Stimulated activated CD4-positive, alpha-beta T cell treated with anti-CD3 and anti-CD28 coated beads, TNF-alpha, amount 100 ng/mL, for 48 hours (primary cell): ENCODE measurements at regions not wholly inside any gene's neighbourhood (a gene's known extent, or its start where the extent isn't known, plus 50 kb on each side); places are given as distances from the start of the nearest gene placed in this dataset.
"Not testable (repeated sequence)": the region's sequence is repeated elsewhere in the genome, so short reads cannot be mapped to it uniquely, and the experiment has no call there.

Experiments used
- DNase-seq, 3 donors: peaks; one replicate each; pipeline ENCODE4 v3.0.0-alpha.2; 2020; ENCODE audit warnings: low read depth in 3 of 3

DNA sequence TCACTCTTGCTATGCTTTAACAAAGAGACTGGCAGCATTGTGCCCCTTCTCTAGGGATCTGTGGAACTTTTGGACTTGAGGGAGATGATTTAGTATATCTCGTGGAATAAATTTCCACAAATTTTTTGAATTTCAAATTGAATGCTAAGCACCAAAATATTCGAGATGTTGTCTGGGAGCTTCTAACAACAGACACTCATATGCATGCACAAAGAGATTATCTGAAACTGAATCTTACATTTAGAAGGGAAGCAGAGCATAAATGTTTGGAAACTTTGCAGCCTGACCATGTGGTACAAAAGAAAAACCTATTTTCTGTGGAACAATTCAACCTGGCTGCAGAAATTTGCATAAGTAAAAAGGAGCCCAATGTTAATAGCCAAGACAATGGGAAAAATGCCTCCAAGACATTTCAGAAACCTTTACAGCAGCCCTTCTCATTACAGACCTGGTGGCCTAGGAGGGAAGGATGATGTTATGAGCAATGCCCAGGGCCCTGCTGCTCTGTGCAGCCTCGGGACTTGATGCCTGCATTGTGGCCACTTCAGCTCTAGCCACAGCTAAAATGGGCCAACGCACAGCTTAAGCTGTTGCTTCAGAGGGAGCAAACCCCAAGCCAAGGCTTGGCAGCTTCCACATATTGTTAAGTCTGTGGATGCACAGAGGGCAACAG lies 285.8 kb upstream of the FAM174A start:
- no peak for DNase-seq

DNA sequence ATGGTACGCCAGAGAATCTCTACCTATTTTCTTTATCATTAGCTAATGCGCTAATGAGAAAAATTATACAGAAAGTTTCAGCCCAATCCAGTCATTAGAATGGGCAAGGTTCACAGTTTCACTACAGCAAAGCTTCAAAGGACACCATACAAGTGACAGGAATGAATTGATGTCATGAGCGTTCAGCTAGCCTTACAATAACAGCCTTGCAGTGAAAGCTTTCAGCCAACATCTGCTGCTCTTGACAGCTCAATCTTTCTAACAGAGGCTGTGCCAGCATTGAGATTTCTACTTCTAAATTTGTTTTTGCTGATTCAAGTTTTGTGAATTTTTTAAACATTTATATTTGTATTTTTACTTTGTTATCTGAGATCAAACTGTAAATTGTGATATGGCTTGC lies 302.4 kb upstream of the FAM174A start:
- no peak for DNase-seq

DNA sequence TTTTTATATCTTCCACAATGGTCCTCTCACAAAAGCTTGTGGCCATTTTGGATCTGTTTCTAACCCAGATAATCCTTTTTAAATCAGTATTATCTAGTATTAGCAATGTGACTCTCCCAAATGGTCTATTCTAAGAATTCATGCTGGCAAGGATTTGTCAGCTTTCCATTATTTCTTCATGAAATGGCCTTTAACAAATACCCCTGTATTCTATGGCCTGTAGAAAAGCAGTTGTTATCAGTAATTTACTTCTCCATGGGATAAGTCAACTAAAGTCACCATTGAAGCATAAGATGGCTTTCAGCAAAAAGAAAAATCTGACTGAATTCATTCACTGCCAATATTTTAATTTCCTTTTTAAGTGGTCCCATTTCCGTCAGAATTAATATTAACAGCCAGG lies 346.4 kb upstream of the FAM174A start:
- no peak for DNase-seq

DNA sequence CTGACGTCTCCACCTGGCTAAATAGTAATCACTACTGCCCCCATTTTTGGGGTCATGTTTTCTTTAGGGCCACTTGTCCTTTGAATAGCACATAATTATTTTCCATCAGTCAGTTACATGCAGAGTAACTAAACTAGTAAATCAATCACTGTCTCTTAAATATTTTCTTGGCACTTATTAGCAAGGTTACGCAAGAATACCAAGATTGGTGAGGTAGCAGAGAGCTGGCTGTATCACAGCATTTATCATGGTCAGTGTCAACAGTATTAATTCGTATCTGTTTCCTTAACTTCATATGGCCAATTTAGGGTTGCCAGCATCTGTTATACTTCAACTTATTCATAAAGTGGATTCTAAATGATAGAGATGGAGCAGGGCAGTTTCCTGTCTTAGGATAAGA lies 346.8 kb upstream of the FAM174A start:
- no peak for DNase-seq

DNA sequence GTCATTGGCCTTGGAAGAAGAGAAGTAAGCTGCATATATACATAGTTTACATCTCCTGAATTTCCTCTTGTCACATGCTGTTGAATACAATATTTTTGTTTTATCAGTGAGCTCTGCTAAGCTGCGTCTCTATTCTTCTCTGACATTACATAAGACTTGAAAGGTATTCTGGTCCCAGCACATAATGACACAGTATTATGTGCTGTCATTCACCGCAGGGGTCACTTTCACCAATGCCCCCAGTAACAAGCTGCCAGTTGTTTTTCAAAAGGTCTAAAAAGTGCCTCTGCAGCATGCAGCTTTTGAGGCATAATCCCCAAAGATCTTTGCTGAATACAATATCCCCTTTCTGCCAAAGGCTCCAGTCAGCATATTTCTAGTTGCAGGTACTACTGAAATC lies 349.0 kb upstream of the FAM174A start:
- DNase-seq = no peak

DNA sequence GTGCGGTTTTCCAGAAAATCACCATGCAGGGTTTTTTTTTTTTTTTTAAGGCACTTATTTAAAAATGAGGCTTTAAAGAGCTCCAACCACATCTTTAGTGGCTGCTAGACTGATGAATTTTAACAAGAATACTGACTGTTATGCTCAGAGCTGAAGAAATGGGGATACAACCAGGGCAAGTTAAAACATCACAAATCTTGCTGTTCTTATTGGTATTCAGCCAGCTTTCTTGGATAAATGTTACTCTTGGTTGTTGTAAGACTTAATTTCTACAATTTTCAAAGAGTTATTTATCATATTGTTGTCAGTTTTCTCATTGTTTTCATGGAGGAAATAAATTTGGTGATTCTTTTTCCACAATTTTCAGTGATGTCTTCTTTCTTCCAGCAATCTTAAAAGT lies 352.8 kb upstream of the FAM174A start:
- no peak for DNase-seq

DNA sequence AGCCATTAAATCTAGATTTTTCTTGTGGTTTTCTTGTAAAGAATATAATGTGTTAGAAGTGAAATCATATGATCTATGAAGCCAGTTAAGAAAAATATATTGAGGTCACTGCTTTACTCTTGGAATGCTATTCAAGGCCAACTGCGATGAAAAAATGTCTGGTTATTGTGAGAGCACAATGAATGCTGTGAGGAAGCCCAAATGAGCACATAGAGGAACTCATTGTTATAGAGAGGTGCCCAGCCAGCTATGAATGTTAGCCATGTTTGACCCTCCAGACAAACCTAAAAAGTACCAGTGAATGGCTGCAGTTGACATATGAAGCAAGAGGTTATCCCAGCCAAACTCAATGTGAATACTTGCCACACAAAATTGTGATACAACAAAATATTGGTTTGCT lies 359.8 kb upstream of the FAM174A start:
- no peak for DNase-seq

DNA sequence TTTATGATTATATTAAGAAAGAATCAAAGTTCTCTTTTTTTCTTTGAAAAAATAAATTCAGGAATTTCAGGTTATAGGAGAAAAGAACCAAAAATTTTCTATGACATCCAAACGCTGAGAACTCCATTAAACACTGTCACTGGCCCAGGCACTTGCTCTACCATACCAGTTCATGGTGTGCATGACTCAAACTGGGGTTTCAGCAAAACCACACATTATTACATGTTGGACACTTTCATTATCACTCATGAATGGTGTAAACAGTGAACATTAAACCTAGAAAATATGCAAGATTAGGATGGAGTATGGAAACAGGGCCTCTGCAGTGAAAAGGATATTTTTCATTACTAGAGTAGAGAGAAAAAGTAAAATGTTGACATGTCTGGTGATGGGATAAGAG lies 369.9 kb upstream of the FAM174A start:
- no peak for DNase-seq

DNA sequence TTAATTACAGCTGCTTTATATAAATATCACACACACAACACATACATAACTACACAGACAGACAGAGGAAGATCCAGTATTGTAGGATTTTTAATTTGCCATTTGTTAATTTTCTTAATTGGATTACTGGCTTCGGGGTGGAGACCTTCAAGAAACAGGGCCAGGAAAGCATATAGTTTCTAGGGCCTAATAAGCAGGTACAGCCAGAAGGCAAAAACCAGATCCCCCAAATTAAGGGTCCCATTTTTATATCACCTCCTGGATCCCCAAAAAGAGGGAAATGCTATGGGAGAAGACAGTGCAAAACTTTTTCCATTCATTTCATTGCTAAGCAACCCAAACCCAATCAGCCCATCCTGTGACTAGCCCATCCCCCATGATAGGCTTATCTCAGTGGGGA lies 373.3 kb upstream of the FAM174A start:
- no peak for DNase-seq

DNA sequence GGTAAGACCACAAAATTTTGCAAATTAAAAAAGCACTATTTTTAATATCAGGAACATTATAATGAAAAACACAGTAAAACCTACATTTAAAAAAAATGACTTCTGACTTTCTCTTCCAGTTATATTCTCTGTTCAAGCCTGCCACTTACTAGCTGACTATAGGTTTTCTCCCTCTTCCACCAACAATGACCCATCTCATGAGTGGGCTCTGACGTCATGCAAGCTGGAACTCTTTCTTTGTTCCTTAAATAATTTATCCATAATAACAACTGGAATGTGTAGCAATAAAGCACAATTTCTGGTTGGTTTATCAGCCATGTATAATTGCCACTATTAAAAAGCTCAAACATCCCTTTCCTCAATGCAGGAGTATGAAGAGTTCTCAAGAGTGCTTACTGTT lies 378.1 kb upstream of the FAM174A start:
- DNase-seq = no peak

DNA sequence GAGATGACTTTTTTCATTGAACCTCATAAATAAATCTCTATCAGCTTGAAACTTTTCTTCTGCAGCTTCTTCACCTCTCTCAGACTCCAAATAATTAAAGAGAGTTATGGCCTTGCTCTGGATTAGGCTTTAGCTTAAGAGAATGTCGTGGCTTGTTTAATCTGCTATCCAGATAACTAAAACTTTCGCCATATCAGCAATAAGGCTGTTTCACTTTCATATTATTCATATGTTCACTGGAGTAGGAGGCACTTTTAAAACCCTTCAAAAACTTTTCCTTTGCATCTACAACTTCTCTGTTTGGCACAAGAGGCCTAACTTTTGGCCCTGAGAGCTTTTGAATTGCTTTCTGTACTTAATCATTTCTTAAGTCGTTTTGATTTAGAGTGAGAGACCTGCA lies 386.9 kb upstream of the FAM174A start:
- DNase-seq = no peak

DNA sequence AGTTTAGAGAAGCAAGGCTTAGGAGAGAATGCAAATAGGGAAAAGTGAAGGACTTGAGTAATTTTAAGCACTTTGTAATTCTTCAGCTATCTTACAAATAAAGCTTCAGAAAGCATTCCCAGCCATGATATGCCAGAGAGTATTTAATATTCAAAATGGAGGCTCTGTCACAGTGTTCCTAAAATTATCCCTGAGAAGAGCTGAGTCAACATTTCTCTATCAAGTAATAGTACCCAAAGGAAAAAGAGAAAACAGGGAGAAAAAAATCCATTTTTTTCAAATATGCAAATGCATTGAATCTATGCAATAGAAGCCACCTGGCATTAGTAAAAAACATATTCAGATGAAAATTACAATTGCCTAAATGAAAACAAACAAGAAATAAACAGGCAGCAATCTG lies 392.6 kb upstream of the FAM174A start:
- no peak for DNase-seq

DNA sequence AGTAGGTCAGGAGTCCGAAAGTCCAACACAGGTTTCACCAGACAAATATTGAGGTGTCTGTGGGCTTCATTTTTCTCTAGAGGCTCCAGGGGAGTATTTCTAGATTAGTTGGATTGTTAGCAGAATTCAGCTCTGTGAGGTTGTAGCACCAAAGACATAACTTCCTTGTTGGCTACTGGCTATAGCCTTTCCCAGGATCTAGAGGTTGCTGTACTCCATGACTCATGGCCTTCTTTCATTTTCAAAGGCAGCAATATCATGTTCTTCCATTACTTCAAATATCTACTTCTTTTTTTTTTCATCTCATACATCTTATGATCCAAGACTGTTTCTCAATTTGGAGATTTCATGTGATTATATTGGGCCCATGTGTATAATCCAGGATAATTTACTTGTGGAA lies 404.0 kb upstream of the FAM174A start:
- DNase-seq = no peak

DNA sequence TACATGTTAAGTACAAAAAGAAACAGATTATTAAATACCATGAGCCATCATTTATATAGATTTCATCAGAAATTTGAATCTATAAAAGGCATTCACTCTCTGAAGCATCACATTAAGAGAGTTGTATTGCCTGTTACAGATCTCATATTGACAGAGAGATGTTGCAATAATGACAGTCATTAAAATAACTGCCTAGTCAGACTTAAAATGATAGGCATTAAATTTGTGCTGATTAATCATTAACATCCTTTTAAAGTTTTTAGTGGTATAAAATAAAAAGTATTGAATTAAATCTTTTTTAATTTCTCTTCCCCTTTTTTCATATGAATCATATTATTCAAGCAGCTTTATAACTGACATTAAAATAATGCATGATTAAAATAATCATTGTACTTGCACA lies 404.9 kb upstream of the FAM174A start:
- no peak for DNase-seq

DNA sequence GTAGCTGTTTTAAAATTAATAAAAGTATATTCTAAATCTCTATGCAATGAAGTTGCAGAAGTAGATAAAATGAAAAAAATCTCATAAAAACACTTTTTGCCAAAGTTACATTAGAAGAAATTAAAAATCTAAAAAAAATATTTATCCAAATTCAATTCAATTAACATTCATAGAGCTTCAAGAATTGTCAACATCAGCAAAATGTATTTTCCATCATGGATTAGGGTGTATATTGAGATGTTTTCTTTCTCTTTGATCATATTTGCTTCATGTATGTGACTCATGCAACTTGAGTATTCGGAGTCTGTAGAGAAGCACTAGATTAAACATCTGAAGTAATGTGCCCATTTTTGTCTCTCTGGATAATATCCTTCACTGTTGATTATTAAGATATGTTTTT lies 415.3 kb upstream of the FAM174A start:
- no peak for DNase-seq

DNA sequence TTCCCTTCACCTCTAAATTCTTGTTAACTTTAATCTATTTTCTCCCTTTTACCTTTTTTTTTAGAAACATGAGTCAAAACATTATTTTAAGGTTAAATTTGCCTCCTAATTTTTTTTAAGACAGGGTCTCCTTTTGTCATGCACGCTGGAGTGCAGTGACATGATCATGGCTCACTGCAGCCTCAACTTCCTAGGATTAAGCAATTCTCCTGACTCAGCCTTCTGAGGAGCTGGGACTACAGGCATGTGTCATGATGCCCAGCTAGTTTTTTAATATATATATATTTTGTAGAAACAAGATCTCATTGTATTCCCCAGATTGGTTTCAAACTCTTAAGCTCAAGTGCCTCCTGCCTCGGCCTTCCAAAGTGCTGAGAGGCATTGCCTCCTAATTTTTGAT lies 424.7 kb upstream of the FAM174A start:
- no peak for DNase-seq

DNA sequence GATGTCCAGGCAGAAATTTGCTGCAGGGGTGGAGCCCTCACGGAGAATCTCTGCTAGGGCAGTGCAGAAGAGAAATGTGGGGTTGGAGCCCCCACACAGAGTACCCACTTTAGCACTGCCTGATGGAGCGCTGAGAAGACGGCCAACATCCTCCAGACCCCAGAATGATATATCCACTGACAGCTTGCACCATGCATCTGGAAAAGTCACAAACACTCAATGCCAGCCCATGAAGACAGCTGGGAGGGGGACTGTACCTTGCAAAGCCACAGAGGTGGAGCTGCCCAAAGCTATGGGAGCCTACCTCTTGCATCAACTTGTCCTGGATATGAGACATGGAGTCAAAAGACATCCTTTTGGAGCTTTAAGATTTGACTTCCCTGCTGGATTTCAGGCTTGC lies 426.3 kb upstream of the FAM174A start:
- no peak for DNase-seq

DNA sequence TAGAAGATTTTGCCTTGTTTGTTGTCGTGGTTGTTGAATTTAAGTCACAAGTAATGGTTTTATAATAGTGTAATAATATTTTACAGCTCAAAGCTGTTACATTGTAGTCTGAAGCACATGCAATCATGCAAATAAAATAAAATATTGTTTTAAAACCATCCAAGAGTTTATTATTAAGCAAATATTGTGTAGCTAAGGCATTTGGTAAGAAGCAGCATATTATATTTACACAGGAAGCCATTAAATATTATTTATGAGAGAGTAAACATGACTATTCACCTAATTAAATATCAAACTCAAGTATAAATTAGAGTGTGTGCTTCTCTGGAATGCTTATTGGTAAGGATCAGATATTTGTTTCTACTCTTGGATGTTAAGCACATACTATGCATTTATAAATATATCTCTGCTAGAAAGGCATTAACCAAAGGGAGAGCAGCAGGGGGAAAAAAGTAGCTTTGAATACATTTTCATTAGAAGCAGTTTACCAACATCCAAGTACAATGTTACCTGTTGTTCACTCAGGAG lies 431.5 kb upstream of the FAM174A start:
- not testable (repeated sequence) for DNase-seq

DNA sequence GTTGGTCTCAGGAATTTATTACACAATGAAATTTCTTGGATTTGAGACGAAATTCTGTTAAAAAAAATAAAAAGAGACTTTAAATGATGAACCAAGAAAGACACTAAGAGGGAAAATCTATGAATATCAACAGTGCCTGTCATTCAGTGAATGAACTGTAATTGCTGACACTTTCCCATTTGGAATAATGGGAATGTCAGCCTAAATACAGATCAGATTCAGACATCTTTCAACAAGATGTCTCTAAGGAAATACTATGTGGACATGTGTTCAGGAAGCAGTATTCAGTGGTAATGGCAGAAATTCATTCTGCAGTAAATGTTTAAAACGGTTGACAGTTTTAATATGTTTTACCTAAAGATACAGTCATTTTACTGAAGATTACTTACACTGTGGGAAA lies 433.7 kb upstream of the FAM174A start:
- DNase-seq = not testable (repeated sequence)

DNA sequence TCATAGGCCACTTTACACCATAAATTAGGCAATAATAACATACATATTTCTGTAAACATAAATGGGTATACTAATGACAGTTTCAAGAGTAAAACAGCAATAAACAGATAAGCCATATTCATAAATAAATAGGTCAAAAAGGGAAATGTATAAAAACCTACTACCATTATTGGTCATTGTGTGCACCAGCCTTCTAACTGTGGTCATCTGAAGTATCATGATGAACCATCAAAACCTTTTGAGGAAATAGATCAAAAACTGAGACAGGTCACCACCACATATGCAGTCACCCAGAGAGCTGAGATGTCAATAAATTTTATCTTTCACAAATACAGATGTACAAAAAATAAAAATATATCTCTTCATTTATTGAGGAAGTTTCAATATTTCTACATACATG lies 438.8 kb upstream of the FAM174A start:
- not testable (repeated sequence) for DNase-seq

DNA sequence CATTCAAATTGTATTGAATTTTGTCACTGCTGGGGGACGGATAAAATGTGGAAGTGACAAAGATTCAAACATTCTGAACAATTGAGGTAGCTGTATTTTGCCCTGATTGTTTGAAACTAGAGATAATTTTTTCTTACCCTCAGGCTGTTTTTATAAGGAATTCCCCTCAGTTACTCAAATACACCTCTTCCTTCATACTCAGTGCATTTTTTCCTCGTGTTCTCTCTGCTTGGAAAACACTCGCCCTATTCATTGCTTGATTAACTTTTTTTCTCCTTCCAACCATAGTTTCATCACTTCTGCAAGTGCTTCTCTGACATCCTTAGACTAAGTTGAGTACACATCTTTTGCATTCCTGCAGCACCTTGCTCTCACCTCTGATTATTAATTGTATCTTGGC lies 454.5 kb upstream of the FAM174A start:
- not testable (repeated sequence) for DNase-seq

DNA sequence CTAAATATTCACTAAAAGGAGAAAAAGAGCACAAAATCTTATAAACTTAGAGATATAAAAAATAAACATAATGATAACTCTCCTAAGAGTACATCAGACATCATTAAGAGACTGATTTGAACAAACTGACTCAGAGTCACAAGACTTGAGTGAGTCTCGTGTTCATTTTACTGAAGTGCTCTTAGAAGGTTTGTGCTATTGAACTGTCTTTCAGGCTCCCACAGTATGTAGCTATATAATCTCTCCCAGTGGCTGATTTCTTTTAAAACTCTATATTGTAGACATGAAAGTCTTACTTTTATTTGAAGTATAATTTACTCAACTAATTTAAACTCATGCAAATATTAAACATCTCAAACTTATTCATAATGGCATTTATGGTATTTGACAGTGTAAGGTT lies 456.0 kb upstream of the FAM174A start:
- DNase-seq = not testable (repeated sequence)

DNA sequence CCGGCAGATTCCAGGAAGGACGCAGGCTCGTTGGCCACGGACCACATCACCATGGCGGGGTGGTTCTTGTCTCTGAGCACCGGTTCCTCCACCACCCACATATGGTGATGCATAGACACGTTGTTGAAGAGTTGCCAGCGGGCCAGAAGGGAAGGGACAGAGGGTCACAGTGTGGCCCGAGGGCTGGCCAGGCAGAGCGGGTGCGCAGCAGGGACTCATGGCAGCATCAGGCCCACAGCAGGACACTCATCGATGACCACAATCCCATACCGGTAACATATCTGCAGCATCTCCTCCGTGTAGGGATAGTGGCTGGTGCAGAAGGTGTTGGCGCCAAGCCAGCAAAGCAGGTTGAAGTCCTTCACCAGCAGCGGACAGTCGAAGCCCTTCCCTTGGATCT lies 469.2 kb upstream of the FAM174A start:
- DNase-seq = not testable (repeated sequence)

DNA sequence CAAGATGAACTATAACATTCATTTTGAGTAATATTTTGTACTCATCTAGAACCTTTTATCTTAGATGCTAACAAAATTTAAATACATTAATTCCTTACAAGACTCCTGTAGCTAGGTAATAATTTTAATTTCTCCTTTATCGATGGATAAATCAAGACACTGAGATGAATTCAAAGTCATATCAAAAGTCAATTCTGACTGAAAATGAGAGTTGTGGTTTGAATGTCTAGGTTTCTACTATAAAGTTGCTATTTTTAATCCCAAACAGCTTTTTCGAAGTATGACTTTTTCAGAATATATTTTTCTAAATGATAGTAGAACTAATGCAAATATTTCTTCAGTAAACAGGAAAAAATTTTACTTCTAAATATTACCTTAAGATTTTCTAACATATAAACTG lies 491.7 kb upstream of the FAM174A start:
- no peak for DNase-seq
